Muscle of arm (tissue), 1 donor: ENCODE measurements at regions not wholly inside any gene's neighbourhood (a gene's known extent, or its start where the extent isn't known, plus 50 kb on each side); places are given as distances from the start of the nearest gene placed in this dataset.

Source experiments
- DNase-seq: peaks from one replicate; pipeline ENCODE4 v3.0.0-alpha.2; 2013

DNA sequence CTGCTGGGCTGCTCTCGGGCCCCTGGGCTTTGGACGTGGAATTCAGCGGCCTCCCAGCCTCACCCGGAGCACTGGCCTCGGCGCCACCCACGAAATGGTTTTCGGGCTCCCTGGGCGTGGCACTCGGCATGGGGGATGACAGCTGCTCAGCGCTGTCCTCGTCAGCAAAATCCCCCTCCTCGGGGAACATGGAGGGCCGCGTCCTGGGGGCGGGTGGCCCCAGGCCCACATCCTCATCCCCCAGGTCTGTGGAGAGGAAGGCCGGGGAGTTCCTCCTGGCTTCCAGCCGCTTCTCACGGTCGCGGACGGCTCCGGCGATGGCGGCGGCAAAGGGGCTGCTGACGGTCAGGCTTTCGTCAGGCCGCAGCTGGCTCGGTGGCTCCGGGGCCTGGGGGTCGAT lies 88.4 kb downstream of the CTTN start:
- no peak for DNase-seq

DNA sequence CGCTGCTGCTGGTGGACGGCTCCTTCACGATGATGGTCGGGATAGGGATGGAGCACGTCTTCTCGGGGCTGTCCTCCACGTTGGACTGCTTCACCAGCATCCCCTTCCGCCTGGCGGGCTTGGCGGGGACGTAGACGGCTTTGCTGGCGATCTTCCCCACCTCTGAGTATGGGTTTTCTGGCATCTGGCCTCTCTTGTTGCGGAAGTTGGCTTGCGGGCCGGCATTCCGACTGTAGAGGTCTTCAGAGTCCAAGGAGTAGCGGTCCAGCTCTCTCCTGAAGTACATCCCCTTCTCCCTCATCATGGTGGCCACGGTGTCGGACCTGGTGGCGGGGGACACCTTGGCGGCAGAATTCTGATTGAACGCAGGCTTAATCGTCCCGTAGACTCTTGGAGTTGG lies 88.8 kb downstream of the CTTN start:
- DNase-seq: no peak

DNA sequence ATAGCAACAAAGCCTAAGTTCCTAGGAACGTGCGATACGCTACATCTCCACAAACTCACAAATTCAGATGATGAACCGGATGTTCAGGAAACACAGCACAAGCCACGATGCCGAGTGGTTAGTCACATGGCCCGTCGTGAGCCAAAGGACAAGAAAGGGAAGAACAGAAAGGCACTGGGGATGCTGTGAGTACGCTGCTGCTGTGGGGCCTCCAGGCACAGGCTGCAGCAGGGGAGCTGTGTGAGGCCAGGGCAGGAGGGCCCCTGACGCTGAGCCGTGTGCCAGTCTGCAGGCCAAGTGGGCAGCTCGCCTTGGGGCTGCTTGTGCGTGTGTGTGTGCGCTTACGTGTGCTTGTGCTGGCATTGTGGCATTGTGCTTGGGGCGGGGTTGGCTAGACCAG lies 89.4 kb downstream of the CTTN start:
- no peak for DNase-seq

DNA sequence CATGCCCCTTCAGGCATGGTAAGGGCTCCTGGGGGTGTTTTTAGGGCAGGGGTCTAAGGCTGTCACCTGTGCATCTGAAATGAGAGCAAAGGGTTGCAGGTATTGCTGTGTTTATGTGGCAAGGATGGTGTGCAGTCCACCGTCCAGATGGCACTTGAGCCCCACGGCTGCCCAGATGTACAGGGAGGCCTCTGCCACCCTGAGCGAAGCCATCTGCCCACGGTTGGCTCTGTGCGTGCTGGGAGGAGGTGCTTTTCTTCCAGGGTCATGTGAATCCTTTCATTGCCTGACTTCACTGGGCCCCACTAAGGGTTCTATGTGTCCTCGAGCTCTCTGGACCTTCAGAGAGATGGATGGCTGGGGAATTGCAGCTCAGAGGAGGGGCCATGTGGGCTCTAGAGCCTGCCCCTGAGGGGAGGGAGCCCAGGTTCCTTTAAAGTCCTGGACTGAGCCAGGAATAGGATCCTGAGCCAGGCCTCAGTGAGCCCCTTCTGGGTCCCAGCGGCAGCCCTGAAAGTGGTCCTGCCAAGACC lies 89.9 kb downstream of the CTTN start:
- no peak for DNase-seq

DNA sequence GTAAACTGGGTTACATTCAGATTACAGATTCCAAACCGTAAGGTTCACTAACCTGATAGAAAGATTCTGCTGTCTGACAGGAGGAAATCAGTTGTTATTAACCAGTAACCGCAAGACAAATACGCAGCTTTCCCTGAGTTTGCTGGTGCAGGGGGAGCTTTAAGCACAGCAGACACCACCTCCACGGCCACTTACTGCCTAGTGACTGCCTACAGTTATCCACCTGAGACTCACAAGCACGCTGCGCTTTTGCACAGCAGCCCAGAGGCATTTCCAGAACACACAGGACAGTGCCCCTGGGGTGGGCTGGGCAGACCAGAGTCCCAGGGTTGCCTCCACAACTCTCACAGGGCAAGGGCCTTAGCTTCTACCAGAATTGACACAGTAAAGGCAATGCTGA lies 90.9 kb downstream of the CTTN start:
- no peak for DNase-seq

DNA sequence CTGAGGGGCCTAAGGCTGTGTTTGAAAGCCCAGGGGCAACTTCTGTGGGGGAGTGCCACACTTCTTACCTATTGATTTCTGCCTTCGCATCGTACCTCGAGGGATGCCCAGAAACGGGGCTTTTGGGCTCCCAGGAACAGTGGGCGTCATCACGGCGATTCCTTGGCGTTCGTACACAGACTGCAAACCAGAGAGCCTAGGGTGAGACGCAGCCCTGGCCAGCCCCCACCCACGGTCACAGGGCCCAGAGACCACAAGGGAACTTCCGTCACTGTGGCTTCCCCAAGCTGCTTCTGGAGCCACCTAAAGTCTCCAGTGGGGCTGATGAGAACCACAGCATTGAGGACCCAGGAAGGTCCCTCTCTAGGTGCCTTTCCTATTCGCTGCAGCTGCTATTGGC lies 91.9 kb downstream of the CTTN start:
- no peak for DNase-seq

DNA sequence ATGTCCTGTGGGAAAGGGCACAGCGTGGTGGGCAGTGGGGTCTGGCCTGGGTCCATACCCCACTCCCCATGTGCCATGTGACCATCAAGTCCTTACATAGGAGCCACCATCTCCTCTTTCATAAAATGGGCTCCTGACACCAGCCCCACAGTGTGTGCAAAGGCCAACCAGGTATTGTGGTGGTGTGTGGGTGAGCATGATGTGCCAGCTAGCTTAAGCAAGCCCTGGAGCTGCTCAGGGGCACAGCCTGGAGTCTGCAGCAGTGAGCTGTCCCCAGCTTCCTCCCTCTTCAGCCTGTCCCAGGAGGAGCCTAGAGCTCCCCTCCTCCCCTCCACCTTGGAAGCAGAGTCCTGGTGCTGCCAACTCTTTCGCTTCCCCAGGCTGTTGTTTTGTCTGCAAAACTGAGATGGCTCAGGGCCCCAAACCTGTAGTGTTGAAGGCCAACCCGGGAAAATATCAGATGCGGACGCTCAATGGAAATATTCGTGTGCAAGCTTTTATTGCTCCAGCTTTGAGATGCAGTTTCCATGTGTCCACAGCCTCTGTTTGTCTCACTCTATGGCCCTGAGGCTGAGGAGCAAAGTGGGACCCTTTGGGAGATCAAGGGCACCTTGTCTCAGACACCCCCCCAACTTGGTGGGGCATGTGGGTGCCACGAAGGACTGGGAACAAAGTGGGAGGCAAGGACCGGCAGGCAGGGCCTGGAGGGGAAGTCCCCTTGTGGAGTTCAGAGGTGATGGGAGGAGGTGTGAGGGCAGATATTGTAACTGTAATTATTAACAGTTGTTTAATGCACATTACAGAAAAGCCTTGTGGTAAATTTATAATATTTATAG lies 92.6 kb downstream of the CTTN start:
- DNase-seq: no peak

DNA sequence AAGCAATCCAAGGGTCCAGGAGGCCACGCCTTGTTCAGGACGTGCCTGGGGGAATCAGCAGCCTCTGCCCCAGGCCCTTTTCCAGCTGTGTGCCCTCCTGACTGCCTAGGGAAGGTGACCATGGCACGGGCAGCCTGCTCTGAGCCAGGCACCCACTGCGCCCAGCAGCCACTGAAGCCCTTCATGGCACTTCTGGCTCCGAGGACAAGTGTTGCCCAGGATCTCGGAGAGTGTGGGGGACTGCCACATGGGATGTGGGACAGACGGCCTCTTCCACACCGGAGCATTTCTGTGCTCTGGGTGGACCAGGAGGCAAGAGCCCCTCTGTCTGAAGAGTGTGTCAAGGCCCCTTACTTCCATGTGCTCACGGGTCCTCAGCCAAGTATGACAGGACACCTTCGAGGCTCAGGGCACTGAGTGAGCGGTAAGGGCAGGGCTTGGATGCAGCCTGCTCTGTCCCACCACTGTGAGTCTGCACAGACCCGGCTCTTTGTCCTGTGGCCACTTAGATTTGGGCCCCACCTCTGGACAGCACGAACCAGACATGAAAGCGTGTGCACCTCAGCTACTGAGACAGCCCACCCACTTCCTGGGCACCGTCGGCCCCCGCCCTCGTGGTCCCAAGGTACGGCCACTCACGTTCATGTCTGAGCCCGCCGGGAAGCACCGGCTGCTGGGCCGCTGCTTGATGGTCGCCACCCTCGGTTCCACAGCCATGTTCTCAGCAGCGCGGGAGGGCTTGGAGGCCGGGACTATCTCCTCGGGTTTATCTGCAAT lies 93.6 kb downstream of the CTTN start:
- DNase-seq: no peak

DNA sequence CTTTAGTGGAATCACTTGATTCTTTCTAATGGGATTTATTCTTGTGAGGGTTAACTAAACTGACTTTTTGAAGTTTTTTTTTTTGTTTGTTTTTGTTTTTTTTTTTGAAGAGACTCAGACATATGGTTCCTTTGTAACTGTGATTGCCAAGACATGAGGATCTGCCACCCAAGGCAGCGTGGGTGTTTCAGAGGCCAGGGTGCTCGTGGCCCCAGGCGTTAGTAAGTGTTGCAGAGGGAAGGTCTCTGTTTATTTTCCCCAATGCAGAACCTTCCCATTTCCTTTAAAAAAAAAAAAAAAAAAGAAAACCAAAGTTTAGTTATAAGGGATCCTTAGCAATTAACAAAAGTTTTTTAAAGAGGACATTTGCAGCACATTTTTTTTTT lies 94.8 kb downstream of the CTTN start:
- no peak for DNase-seq

DNA sequence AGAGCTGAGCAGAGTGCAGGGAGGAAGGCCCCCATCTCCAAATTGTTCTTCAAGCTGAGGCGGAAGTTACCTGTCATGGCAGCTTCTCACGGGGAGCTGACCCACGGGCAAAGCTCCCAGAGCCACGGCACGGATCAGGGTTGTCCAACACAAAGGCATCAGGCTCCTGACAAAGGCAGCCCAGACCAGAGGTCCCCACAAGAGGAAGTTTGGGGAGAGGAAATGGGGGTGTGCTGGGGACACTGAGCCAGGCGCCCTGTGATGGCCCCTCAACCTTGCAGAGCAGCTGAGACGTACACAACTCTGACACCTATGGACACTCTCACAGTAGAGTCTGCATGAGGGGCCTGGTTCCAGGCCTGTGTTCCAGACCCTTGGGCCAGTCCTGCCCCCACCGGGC lies 95.6 kb downstream of the CTTN start:
- DNase-seq: no peak

DNA sequence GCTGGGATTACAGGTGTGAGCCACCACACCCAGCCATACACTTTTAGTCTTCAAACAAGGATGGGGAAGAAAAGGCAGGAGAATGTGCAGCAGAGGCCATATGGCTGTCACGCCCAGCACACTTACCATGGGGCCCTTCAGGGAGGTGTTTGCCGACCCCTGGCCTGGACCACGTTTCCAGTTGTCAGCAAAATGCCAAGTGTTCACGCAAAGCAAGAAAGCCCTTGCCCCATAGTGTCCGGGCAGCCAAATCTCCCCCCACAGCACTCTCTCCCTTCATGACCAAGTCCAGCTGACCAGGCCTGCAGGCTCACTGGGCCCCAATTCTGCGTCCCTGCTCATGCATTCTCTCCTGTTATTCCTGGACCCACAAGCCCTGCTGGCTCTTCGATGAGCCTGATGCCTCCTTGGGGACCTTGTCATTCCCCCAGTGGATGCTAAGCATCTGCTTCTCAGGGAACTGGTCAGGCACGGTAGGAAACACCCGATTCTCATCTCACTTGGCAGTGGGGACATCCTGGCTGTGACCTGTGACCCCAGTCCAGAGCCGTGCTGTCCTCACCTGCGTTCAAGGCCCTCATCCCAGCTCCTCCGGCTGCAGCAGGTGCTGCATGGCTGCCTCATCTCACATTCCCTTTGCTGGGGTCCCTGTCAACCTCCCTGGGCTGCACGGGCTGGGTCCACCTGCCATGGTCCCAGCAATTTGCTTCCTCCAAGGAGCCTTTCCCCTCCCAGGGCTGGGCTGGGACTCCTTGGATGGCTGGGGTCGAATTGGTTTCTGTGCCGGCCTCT lies 96.4 kb downstream of the CTTN start:
- DNase-seq: no peak

DNA sequence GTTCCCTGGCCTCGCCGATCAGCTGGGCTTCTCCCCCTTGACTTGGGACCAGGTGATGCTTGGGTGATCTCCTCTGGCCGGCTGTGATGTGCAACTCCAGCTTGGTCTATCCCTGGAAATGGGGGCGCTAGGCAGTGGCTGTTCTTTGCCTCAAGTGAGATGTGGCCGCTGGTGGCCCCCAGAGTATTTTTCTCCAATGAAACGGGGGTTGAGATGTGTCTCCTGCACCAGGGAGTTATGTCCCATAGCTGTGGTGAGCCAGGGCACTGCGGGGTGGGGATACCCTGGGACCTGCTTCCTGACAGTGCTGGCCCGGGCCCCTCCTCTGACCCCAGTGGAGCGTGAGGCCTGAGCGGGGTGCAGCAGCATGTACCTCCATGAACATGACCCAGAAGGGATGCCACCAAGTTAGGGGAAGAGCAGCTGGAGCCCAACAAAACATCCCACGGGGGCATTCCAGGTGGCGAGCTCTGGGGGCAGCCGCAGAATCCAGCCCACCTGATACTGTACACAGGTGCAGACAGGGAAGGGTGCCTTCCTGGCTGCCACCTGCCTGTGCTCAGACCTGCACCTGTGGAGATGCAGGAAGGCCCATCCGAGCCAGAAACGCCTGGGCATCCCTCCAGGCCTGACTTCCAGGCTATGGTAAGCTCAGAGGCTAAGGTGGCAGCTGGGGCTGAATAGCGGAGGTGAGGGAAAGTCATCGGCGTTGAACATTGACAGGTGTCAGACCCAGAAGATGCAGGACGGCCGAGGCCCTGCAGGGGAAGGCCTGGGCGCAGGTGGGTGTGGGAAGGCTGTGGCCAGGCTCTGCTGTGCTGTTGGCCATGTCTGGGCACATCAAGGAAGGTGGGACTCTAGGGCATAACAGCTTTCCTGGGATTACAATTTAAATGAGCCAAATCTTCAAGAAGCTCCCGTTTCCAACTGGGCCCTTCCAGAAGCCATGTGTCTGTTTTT lies 97.3 kb downstream of the CTTN start:
- no peak for DNase-seq

DNA sequence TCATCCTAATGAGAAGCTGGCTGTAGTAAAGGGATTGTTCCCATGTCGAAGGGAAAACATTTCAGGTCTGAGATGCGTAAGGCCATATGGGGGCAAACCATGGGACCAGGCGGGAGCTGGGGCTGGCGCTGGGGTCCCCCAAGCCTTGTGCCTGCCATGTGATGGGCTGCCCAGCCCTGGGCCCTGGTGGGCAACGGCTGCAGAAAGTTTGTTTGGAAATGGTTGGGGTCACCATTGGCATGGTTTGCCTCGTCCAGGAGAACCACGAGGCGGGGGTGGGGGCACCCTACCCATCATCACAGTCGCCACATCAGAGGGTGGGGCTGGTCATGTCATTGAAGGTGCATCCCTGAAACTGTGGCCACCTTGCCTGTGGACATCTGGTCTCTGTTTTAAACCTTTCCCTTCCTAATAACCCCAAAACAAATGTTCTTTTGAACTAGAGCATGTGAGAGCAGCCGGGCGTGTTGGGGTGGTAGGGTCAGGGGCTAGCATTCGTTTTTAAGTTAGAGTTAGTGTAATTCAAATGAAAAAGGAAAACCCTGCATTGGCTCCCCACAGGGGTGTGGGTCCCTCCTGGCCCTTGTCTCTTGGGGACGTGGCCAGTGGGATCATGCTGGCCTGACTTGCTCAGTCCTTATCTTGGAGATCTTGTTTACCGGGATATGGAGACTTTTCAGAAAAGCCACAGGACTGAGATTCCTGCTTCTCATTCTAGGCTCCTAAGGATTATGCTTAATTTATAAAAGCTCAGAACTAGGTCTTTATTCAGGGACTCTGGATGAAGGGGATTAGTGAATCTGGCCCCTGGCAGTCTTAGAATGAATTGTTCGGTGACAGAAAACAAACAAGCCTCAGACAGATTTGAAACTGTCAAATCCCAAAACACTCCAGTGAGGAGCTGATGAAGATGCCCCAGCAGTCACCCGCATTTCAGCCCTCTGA lies 98.5 kb downstream of the CTTN start:
- no peak for DNase-seq

DNA sequence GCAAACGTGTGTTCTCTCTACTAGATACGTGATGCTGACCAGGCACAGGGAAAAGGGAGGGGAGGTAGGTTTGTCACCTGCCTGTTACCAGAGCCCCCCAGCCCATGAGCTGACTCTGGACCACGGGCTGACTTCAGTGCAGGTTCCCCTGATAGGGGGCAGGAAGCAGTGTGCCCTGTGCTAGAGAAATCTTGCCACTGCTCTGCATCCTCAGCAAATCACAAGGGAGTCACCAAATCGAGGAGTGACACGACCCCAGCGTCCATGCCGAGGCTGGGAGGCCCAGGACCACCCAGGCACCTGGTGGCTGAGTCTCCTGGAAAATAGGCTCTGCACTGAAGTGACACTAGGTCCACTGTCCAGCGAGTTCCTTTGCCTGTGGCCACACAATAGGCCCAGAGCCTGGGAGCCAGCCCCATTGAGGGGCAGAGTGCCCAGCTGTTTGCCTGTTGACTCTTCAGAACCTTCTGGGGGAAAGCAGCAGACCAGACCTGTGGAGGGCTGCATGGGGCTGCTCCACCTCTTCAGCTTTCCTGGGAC lies 99.3 kb downstream of the CTTN start:
- no peak for DNase-seq

DNA sequence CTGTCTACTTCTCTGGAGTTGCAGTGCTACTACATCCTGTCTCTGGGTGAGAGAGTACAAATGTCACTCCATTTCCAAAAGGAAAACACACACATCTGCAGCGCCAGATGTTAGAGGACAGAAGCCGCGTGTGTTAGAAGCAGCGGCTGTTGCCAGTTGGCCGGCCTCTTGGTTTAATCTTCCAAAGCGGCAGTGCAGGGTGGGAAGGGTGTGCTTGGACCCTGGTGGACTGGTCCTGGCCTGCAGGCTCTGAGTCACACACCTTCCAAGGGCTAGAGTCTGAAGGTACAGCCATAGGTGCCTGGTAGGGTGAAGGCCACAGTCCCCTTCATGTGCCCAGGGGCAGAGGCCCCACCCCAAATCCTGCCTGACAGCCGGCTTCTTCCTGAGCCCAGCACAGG lies 99.8 kb downstream of the CTTN start:
- DNase-seq: peak; percentile 33

DNA sequence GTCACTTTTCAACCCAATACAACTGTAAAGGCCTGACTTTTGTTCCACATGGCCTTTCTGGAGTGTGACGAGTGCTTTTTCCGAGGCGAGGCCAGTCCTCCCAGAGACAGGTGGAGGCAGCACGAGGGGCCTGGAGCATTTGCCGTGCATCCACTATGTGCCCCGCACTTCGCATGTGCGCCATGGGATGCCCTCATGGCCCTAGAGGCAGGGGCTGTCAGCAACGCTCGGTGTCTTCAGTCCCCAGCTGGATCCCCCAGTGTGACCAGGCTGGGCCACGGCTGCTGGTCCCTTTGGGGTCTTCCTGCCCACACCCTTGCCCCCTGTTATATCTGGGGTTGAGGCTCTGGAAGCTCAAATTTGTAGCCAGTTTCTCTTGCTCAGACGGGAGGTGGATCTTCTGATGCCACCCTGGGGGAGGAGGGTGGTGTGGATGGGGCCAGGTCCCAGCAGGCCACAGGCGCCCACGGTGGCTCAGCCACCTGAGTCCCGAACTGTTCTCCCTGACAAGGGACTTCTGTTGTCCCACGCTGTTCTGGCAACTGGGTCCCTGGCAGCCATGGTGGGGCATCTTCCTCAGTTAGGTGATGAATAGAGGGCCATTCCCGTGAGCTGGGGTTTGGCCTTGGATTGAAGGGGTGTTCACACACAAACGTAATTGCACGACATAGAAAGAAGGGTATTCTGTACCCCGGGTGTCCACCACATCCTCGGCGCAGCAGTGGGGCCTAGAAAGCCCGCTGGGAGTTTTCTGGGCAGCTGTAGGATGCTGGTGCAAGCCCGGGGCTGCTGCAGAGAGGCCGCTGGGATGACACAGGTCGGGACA lies 100.9 kb downstream of the CTTN start:
- DNase-seq: no peak

DNA sequence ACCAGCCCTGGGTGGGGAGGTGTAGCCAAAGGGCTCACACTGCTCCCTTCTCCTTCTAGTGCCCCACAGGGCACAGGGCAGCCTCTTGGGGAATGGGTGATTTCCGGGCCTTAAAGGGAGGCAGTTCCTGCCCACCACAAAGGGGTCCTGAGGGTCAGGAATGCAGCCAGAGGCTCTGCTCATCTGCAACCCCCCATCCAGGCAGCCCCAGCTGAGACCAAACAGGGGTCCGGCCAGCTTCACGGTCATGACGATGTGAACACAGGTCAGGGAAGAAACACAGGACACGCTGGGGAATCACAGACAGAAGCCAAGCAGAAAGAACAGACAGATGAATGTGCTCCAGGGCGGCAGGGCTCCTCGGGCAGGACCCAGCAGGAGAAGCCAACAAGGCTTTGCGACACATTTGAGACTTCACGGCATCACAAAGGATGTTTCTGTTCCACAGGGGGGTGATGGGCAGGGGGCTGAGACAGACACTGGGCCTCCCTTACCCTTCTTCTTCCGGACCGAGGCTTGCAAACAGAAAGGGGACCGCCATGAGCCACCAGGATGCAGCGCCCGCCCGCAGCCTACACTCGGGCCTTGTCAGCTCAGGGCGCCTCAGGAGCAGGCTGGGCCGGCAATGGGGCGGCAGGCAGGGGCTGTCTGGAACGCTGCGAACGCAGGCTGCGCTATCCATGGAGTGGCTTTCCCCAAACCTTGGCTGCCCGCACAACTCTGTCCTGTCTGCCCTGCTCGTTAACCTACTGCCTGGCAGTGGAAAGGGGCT lies 101.9 kb downstream of the CTTN start:
- no peak for DNase-seq
